ENCODE measurements at regions not wholly inside any gene's neighbourhood (a gene's known extent, or its start where the extent isn't known, plus 50 kb on each side); places are given as distances from the start of the nearest gene placed in this dataset.
A peak's percentile ranks its signal among the peaks of the same experiment; 100 is the strongest.

- no peak for DNase-seq
Measured at GRCh38 chr9:86682240-86682639, 265.1 kb downstream of the GAS1 start.

- no peak for DNase-seq
Measured at GRCh38 chr9:86679909-86680308, 267.4 kb downstream of the GAS1 start.

GRCh38 chr9:86676396-86676795 is 270.9 kb downstream of the GAS1 start:
- no peak for DNase-seq

GRCh38 chr9:86675805-86676204 is 271.5 kb downstream of the GAS1 start:
- DNase-seq, result no peak

- no peak for DNase-seq
Measured at GRCh38 chr9:86674487-86674886, 272.8 kb downstream of the GAS1 start.

- no peak for DNase-seq
Measured at GRCh38 chr9:86672966-86673365, 274.3 kb downstream of the GAS1 start.

- DNase-seq, result no peak
Measured at GRCh38 chr9:86672301-86672700, 275.0 kb downstream of the GAS1 start.

GRCh38 chr9:86671018-86671417 is 276.3 kb downstream of the GAS1 start:
- DNase-seq, result no peak

- peak; percentile 26 for DNase-seq
Measured at GRCh38 chr9:86670536-86670935, 276.8 kb downstream of the GAS1 start.

- DNase-seq, result no peak
Measured at GRCh38 chr9:86670076-86670475, 277.2 kb downstream of the GAS1 start.

- peak; percentile 75 for DNase-seq
Measured at GRCh38 chr9:86669422-86669821, 277.9 kb downstream of the GAS1 start.

- DNase-seq, result no peak
Measured at GRCh38 chr9:86668488-86668887, 278.8 kb downstream of the GAS1 start.

GRCh38 chr9:86667307-86667706 is 280.0 kb downstream of the GAS1 start:
- DNase-seq, result no peak

- DNase-seq, result no peak
Measured at GRCh38 chr9:86665416-86665815, 281.9 kb downstream of the GAS1 start.

- DNase-seq, result no peak
Measured at GRCh38 chr9:86664603-86665002, 282.7 kb downstream of the GAS1 start.

- no peak for DNase-seq
Measured at GRCh38 chr9:86663905-86664304, 283.4 kb downstream of the GAS1 start.

- DNase-seq, result no peak
Measured at GRCh38 chr9:86662890-86663468, 284.3 kb downstream of the GAS1 start.

GRCh38 chr9:86660146-86660943 is 287.0 kb downstream of the GAS1 start:
- no peak for DNase-seq

GRCh38 chr9:86659413-86660046 is 287.8 kb downstream of the GAS1 start:
- no peak for DNase-seq

- no peak for DNase-seq
Measured at GRCh38 chr9:86655147-86655546, 292.2 kb downstream of the GAS1 start.

- DNase-seq, result no peak
Measured at GRCh38 chr9:86653466-86653865, 293.8 kb downstream of the GAS1 start.

- DNase-seq, result peak; percentile 19
Measured at GRCh38 chr9:86652736-86653135, 294.6 kb downstream of the GAS1 start.

GRCh38 chr9:86649913-86650312 is 295.7 kb upstream of the TUT7 start:
- no peak for DNase-seq

- DNase-seq, result no peak
Measured at GRCh38 chr9:86648828-86649170, 294.6 kb upstream of the TUT7 start.
